Lower leg skin (tissue), 4 donors: ENCODE measurements at regions not wholly inside any gene's neighbourhood (a gene's known extent, or its start where the extent isn't known, plus 50 kb on each side); places are given as distances from the start of the nearest gene placed in this dataset.

ENCODE experiments used
- DNase-seq, 2 donors: peaks; one replicate each; pipeline ENCODE4 v3.0.0-alpha.2; 2019; ENCODE audit warnings: low spot score in 2 of 2
- H3K4me3 ChIP-seq: fragments of 200-600 bp; sonication (generic); 2 replicates; pipeline ENCODE4 v1.5.1; 2017; ENCODE audit warnings: mild to moderate bottlenecking, low read depth; ENCODE audit not compliant: poor library complexity, severe bottlenecking
- CTCF ChIP-seq, 3 donors: fragments of 450-650 bp; IDR thresholded peaks; one replicate each; pipeline ENCODE4 v1.5.1; 2016; ENCODE audit warnings: antibody characterized with exemption in 3 of 3, mild to moderate bottlenecking in 3 of 3, moderate library complexity in 2 of 3
- POLR2A ChIP-seq, 2 donors: fragments of 450-650 bp; IDR thresholded peaks; one replicate each; pipeline ENCODE4 v1.6.1; 2016 to 2017; ENCODE audit warnings: antibody characterized with exemption in 2 of 2, mild to moderate bottlenecking in 1 of 2, moderate library complexity in 1 of 2
- whole genome bisulfite sequencing, 2 donors: methylation state at CpG; one replicate each; pipeline ENCODE4 v1.1.5; 2018; 5-methylcytosine and 5-hydroxymethylcytosine counted together
- intact Hi-C: fragments of 100-400 bp; cut with DNase I; formaldehyde crosslinking; loops from one replicate; pipeline ENCODE4 v1.15.0; 2023; ENCODE audit warnings: low total_unique reads

GRCh38 chr6:22043284-22043962 lies 253.4 kb downstream of the PRL start:
- peak in 1 of 2 donors; percentile 17 for DNase-seq
- intact Hi-C loops: no loop called here
- H3K4me3 ChIP-seq: no peak overlapping the region
- WGBS, 2 donors: 13 to 18% methylated on average over 7 of the region's 7 CpGs
- TF ChIP-seq POLR2A (IDR thresholded peaks at IDR 0.05): no peak
- TF ChIP-seq CTCF (IDR thresholded peaks at IDR 0.05): no peak

GRCh38 chr6:22045261-22045912 lies 251.4 kb downstream of the PRL start:
- intact Hi-C loops: no loop called here
- 77 to 90% methylated on average over 3 of the region's 3 CpGs for WGBS, 2 donors

GRCh38 chr6:22049002-22049401 lies 247.8 kb downstream of the PRL start:
- H3K4me3 ChIP-seq: no peak overlapping the region
- TF ChIP-seq POLR2A (IDR thresholded peaks at IDR 0.05) (no peak), CTCF (IDR thresholded peaks at IDR 0.05) (no peak)
- intact Hi-C loops: no loop called here

More at GRCh38 chr6:22045261-22045912, 251.4 kb downstream of the PRL start:
- TF ChIP-seq CTCF (IDR thresholded peaks at IDR 0.05) (no peak), POLR2A (IDR thresholded peaks at IDR 0.05) (no peak)
- H3K4me3 ChIP-seq: no peak overlapping the region
- DNase-seq: no peak

GRCh38 chr6:22053391-22053997 lies 243.3 kb downstream of the PRL start:
- TF ChIP-seq CTCF (IDR thresholded peaks at IDR 0.05) (no peak), POLR2A (IDR thresholded peaks at IDR 0.05) (no peak)
- no peak overlapping the region for H3K4me3 ChIP-seq
- WGBS, 2 donors: 77 to 81% methylated on average over 3 of the region's 3 CpGs
- intact Hi-C loops: no loop called here
- no peak for DNase-seq

More at GRCh38 chr6:22049002-22049401, 247.8 kb downstream of the PRL start:
- no peak for DNase-seq

- no peak overlapping the region for H3K4me3 ChIP-seq
- DNase-seq: peak; percentile 49 to 84
- TF ChIP-seq CTCF (IDR thresholded peaks at IDR 0.05) (no peak), POLR2A (IDR thresholded peaks at IDR 0.05) (no peak)
- 28 to 55% methylated on average over 9 of the region's 9 CpGs for WGBS, 2 donors
- intact Hi-C loops: loop anchor here (5.0 kb wide), 1 partner anchor 889 kb away; no protein-coding TSS in a partner anchor
These were observed 240.4 kb downstream of the PRL start for GRCh38 chr6:22056398-22056797.
